Upper lobe of left lung (tissue), 4 donors: ENCODE measurements at regions not wholly inside any gene's neighbourhood (a gene's known extent, or its start where the extent isn't known, plus 50 kb on each side); places are given as distances from the start of the nearest gene placed in this dataset.

ENCODE experiments used
- POLR2A ChIP-seq, 4 donors: fragments of 450-650 bp; IDR thresholded peaks; one replicate each; pipeline ENCODE4 v1.5.1; 2016 to 2017; ENCODE audit warnings: antibody characterized with exemption in 4 of 4, mild to moderate bottlenecking in 2 of 4
- POLR2AphosphoS5 ChIP-seq, 2 donors: sonication (generic); formaldehyde crosslinking; IDR thresholded peaks; one replicate each; pipeline ENCODE4 v1.5.1; 2017; ENCODE audit warnings: antibody characterized with exemption in 2 of 2
- TF ChIP-seq, protein P1 (sequence below), 6 experiments: fragments of 450-650 bp in 4 of 6; fragments of 200-600 bp in 2 of 6; sonication (generic) in 2 of 6; IDR thresholded peaks; one replicate each; pipeline ENCODE4 v1.5.1; 2016 to 2019; ENCODE audit warnings: antibody characterized with exemption in 6 of 6

DNA sequence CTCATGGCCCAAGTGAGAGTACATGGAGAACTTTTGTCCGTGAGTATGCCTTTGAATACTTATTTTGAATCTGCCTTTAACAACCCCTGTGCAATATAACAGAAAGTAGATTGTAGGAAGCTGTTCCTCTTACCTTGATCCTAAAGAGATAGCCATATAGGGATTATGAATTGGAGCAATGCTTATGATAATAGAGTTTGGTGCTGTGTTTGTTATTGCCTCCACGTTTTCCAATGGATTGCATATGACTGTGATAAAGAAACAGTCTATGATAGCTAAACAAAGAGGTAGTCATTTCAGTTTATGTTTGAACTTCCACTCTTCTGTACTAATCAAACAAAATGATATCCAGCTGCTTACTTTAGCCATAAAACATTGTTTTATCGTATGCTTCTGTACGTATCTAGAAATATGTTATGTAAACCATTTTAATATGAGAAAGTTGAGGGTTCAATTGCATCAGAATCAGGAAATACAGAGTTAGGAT lies 199.6 kb upstream of the RGMB start:
- TF ChIP-seq, protein P1, sequence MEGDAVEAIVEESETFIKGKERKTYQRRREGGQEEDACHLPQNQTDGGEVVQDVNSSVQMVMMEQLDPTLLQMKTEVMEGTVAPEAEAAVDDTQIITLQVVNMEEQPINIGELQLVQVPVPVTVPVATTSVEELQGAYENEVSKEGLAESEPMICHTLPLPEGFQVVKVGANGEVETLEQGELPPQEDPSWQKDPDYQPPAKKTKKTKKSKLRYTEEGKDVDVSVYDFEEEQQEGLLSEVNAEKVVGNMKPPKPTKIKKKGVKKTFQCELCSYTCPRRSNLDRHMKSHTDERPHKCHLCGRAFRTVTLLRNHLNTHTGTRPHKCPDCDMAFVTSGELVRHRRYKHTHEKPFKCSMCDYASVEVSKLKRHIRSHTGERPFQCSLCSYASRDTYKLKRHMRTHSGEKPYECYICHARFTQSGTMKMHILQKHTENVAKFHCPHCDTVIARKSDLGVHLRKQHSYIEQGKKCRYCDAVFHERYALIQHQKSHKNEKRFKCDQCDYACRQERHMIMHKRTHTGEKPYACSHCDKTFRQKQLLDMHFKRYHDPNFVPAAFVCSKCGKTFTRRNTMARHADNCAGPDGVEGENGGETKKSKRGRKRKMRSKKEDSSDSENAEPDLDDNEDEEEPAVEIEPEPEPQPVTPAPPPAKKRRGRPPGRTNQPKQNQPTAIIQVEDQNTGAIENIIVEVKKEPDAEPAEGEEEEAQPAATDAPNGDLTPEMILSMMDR (IDR thresholded peaks at IDR 0.05), result no peak
- TF ChIP-seq POLR2AphosphoS5 (IDR thresholded peaks at IDR 0.05) (no peak), POLR2A (IDR thresholded peaks at IDR 0.05) (no peak)
